ENCODE measurements at regions not wholly inside any gene's neighbourhood (a gene's known extent, or its start where the extent isn't known, plus 50 kb on each side); places are given as distances from the start of the nearest gene placed in this dataset.

GRCh38 chr3:31249545-31249944 lies 283.2 kb upstream of the STT3B start:
- DNase-seq (ENCODE audit: low spot score): no peak

GRCh38 chr3:31250116-31250777 lies 282.5 kb upstream of the STT3B start:
- DNase-seq (ENCODE audit: low spot score): peak; percentile 34

GRCh38 chr3:31251083-31251482 lies 281.6 kb upstream of the STT3B start:
- no peak for DNase-seq (ENCODE audit: low spot score)

GRCh38 chr3:31252216-31253185 lies 280.2 kb upstream of the STT3B start:
- DNase-seq (ENCODE audit: low spot score): no peak

GRCh38 chr3:31253782-31254181 lies 278.9 kb upstream of the STT3B start:
- DNase-seq (ENCODE audit: low spot score): no peak

GRCh38 chr3:31254483-31254882 lies 278.2 kb upstream of the STT3B start:
- DNase-seq (ENCODE audit: low spot score): no peak

GRCh38 chr3:31255007-31255581 lies 277.6 kb upstream of the STT3B start:
- DNase-seq (ENCODE audit: low spot score): no peak

- DNase-seq (ENCODE audit: low spot score): no peak
Observed at GRCh38 chr3:31262201-31262600, 270.5 kb upstream of the STT3B start.

GRCh38 chr3:31263897-31264296 lies 268.8 kb upstream of the STT3B start:
- no peak for DNase-seq (ENCODE audit: low spot score)

GRCh38 chr3:31265646-31266428 lies 266.9 kb upstream of the STT3B start:
- DNase-seq (ENCODE audit: low spot score): no peak

- DNase-seq (ENCODE audit: low spot score): no peak
Observed at GRCh38 chr3:31268868-31269267, 263.9 kb upstream of the STT3B start.

GRCh38 chr3:31270010-31270409 lies 262.7 kb upstream of the STT3B start:
- DNase-seq (ENCODE audit: low spot score): no peak

GRCh38 chr3:31274326-31275024 lies 258.2 kb upstream of the STT3B start:
- peak; percentile 44 for DNase-seq (ENCODE audit: low spot score)

GRCh38 chr3:31275038-31275572 lies 257.6 kb upstream of the STT3B start:
- peak; percentile 77 for DNase-seq (ENCODE audit: low spot score)

GRCh38 chr3:31275583-31275982 lies 257.1 kb upstream of the STT3B start:
- no peak for DNase-seq (ENCODE audit: low spot score)

- peak; percentile 55 for DNase-seq (ENCODE audit: low spot score)
Observed at GRCh38 chr3:31277582-31277981, 255.1 kb upstream of the STT3B start.

- DNase-seq (ENCODE audit: low spot score): no peak
Observed at GRCh38 chr3:31278532-31278931, 254.2 kb upstream of the STT3B start.

GRCh38 chr3:31284776-31285175 lies 247.9 kb upstream of the STT3B start:
- DNase-seq (ENCODE audit: low spot score): no peak

- DNase-seq (ENCODE audit: low spot score): no peak
Observed at GRCh38 chr3:31285833-31286486, 246.8 kb upstream of the STT3B start.

GRCh38 chr3:31288224-31288623 lies 244.5 kb upstream of the STT3B start:
- DNase-seq (ENCODE audit: low spot score): no peak

- peak; percentile 55 for DNase-seq (ENCODE audit: low spot score)
Observed at GRCh38 chr3:31288641-31289100, 244.1 kb upstream of the STT3B start.

All from GM03348 (cell line).